OCI-LY3 (cell line): ENCODE measurements at regions not wholly inside any gene's neighbourhood (a gene's known extent, or its start where the extent isn't known, plus 50 kb on each side); places are given as distances from the start of the nearest gene placed in this dataset.

Experiments used
- H2AFZ ChIP-seq: fragments of 200-600, 300-600 bp; shearing (Covaris generic); 2 replicates; pipeline ENCODE4 v1.6.0; 2014; ENCODE audit warnings: antibody characterized with exemption, low read depth, low read length
- H3K27ac ChIP-seq: fragments of 200-600, 300-600 bp; sonication (generic); 2 replicates; pipeline ENCODE4 v1.5.1; 2014; ENCODE audit warnings: mild to moderate bottlenecking, low read length, moderate library complexity, mixed read lengths
- H3K27me3 ChIP-seq: fragments of 200-600, 300-600 bp; sonication (generic); 2 replicates; pipeline ENCODE4 v1.6.1; 2014; ENCODE audit warnings: low read depth, low read length, mixed read lengths
- H3K36me3 ChIP-seq: fragments of 200-600, 300-600 bp; sonication (generic); replicated peaks from 2 replicates; pipeline ENCODE3; 2014; ENCODE audit warnings: low read depth, low read length, mixed read lengths
- H3K4me1 ChIP-seq: fragments of 300-600, 200-600 bp; sonication (generic); 2 replicates; pipeline ENCODE4 v1.6.1; 2014; ENCODE audit warnings: low read length, mixed read lengths
- H3K4me2 ChIP-seq: fragments of 200-600, 300-600 bp; sonication (generic); 2 replicates; pipeline ENCODE4 v1.6.1; 2014; ENCODE audit warnings: low read length, mixed read lengths
- H3K4me3 ChIP-seq: fragments of 300-600, 200-600 bp; sonication (generic); 2 replicates; pipeline ENCODE4 v1.5.1; 2014; ENCODE audit warnings: antibody characterized with exemption, mild to moderate bottlenecking, low read length, moderate library complexity
- H3K79me2 ChIP-seq: fragments of 300-600, 200-600 bp; shearing (Covaris generic); 2 replicates; pipeline ENCODE4 v1.6.1; 2014; ENCODE audit warnings: mild to moderate bottlenecking, low read length, mixed read lengths
- H3K9ac ChIP-seq: fragments of 300-600, 200-600 bp; shearing (Covaris generic); 2 replicates; pipeline ENCODE4 v1.6.0; 2014; ENCODE audit warnings: mild to moderate bottlenecking, low read length, moderate library complexity
- H3K9me3 ChIP-seq: fragments of 200-600, 300-600 bp; shearing (Covaris generic); 2 replicates; pipeline ENCODE4 v1.6.1; 2014; ENCODE audit warnings: low read length, mixed read lengths; ENCODE audit not compliant: insufficient read depth
- H4K20me1 ChIP-seq: fragments of 200-600, 300-600 bp; sonication (generic); 2 replicates; pipeline ENCODE4 v1.6.1; 2016; ENCODE audit warnings: low read length, mixed read lengths; ENCODE audit not compliant: insufficient read depth
- CTCF ChIP-seq: fragments of 200-600, 300-600 bp; sonication (generic); IDR thresholded peaks from 2 replicates; pipeline ENCODE4 v1.5.1; 2014; ENCODE audit warnings: antibody characterized with exemption, low read length, low read depth
- EZH2phosphoT487 ChIP-seq: fragments of 200-600 bp; shearing (Covaris generic); IDR thresholded peaks from 2 replicates; pipeline ENCODE4 v1.6.1; 2018; ENCODE audit warnings: antibody characterized with exemption, mixed run types, low read depth

GRCh38 chr2:239825705-239825979, 199.5 kb downstream of the NDUFA10 start:
- no peaks in the 10 kb centered on the region for H3K4me1 ChIP-seq
- H3K9me3 ChIP-seq, result no peaks in the 10 kb centered on the region
- TF ChIP-seq CTCF (no peak), EZH2phosphoT487 (no peak)
- no peaks in the 10 kb centered on the region for H3K79me2 ChIP-seq
- H4K20me1 ChIP-seq, result no peaks in the 10 kb centered on the region
- H3K27ac ChIP-seq, result no peak overlapping the region
- no peak overlapping the region for H3K9ac ChIP-seq
- H3K36me3 ChIP-seq, result no peaks in the 10 kb centered on the region
- no peaks in the 10 kb centered on the region for H3K27me3 ChIP-seq
- H3K4me2 ChIP-seq, result no peak overlapping the region
- no peak overlapping the region for H2AFZ ChIP-seq
- no peak overlapping the region for H3K4me3 ChIP-seq

GRCh38 chr2:239824866-239825704, 200.1 kb downstream of the NDUFA10 start:
- no peaks in the 10 kb centered on the region for H3K36me3 ChIP-seq
- H3K4me2 ChIP-seq, result no peak overlapping the region
- H3K27ac ChIP-seq, result no peak overlapping the region
- no peaks in the 10 kb centered on the region for H3K4me1 ChIP-seq
- no peaks in the 10 kb centered on the region for H3K9me3 ChIP-seq
- H3K9ac ChIP-seq, result no peak overlapping the region
- TF ChIP-seq CTCF (no peak), EZH2phosphoT487 (no peak)
- H2AFZ ChIP-seq, result no peak overlapping the region
- H4K20me1 ChIP-seq, result no peaks in the 10 kb centered on the region
- H3K4me3 ChIP-seq, result no peak overlapping the region
- no peaks in the 10 kb centered on the region for H3K79me2 ChIP-seq
- H3K27me3 ChIP-seq, result no peaks in the 10 kb centered on the region

- Histone ChIP-seq H3K79me2 (no peaks in the 10 kb centered on the region), H3K27me3 (no peaks in the 10 kb centered on the region), H3K27ac (no peak overlapping the region), H4K20me1 (no peaks in the 10 kb centered on the region), H3K4me1 (no peaks in the 10 kb centered on the region), H3K9ac (no peak overlapping the region), H3K4me3 (no peak overlapping the region), H3K36me3 (no peaks in the 10 kb centered on the region), H2AFZ (no peak overlapping the region), H3K9me3 (no peaks in the 10 kb centered on the region), H3K4me2 (no peak overlapping the region)
- no peak for TF ChIP-seq EZH2phosphoT487
- peak; percentile 10 for TF ChIP-seq CTCF
Observed at GRCh38 chr2:239824046-239824694, 201.0 kb downstream of the NDUFA10 start.

GRCh38 chr2:239822146-239822831, 202.9 kb downstream of the NDUFA10 start:
- H3K36me3 ChIP-seq, result no peaks in the 10 kb centered on the region
- no peaks in the 10 kb centered on the region for H3K79me2 ChIP-seq
- H4K20me1 ChIP-seq, result no peaks in the 10 kb centered on the region
- H3K4me1 ChIP-seq, result no peaks in the 10 kb centered on the region
- TF ChIP-seq CTCF (no peak), EZH2phosphoT487 (no peak)
- no peak overlapping the region for H2AFZ ChIP-seq
- no peak overlapping the region for H3K27ac ChIP-seq
- no peaks in the 10 kb centered on the region for H3K9me3 ChIP-seq
- no peaks in the 10 kb centered on the region for H3K27me3 ChIP-seq
- H3K9ac ChIP-seq, result no peak overlapping the region
- H3K4me2 ChIP-seq, result no peak overlapping the region
- no peak overlapping the region for H3K4me3 ChIP-seq
